H1 (cell line): ENCODE measurements at regions not wholly inside any gene's neighbourhood (a gene's known extent, or its start where the extent isn't known, plus 50 kb on each side); places are given as distances from the start of the nearest gene placed in this dataset.

Experiments
- CTCF ChIA-PET: fragments of 300-600 bp; sonication (Branson Sonifier 250); formaldehyde crosslinking; loops from one replicate; lab custom pipeline; 2021; ENCODE audit not compliant: partially characterized antibody; lab: Charles Lee
- POLR2A ChIA-PET: fragments of 300-600 bp; sonication (Branson Sonifier 250); formaldehyde crosslinking; loops from one replicate; lab custom pipeline; 2021; ENCODE audit warnings: inconsistent platforms; ENCODE audit not compliant: partially characterized antibody; lab: Charles Lee
- DNase-seq, 2 experiments: peaks; one replicate each; pipeline versions ENCODE4 v3.0.0 to v3.0.0-alpha.2; 2010 to 2022; ENCODE audit warnings: low spot score in 2 of 2, low read depth in 1 of 2, mixed read lengths in 1 of 2
- FAIRE-seq: peaks from 2 replicates; lab custom pipeline; 2011; peaks lifted over from hg19 to GRCh38; lab: Jason Lieb, UNC
- H2AFZ ChIP-seq: 2 replicates; pipeline ENCODE4 v1.8.1; 2012; ENCODE audit warnings: low read length, inconsistent platforms
- H2AK5ac ChIP-seq: 2 replicates; pipeline ENCODE4 v1.6.1; 2013; ENCODE audit warnings: low read depth, low read length
- H2BK120ac ChIP-seq: replicated peaks from 2 replicates; pipeline ENCODE3; 2013; ENCODE audit warnings: low read depth, low read length, inconsistent platforms
- H2BK12ac ChIP-seq: 2 replicates; pipeline ENCODE4 v1.6.1; 2013; ENCODE audit warnings: low read depth, low read length
- H2BK15ac ChIP-seq: 2 replicates; pipeline ENCODE4 v1.6.1; 2013; ENCODE audit warnings: low read length
- H2BK20ac ChIP-seq: 2 replicates; pipeline ENCODE4 v1.6.1; 2013; ENCODE audit warnings: low read length
- H2BK5ac ChIP-seq: 2 replicates; pipeline ENCODE4 v1.6.1; 2013; ENCODE audit warnings: low read depth, low read length
- H3K14ac ChIP-seq: 2 replicates; pipeline ENCODE4 v1.6.1; 2013; ENCODE audit warnings: inconsistent platforms; ENCODE audit not compliant: insufficient read length
- H3K18ac ChIP-seq: 2 replicates; pipeline ENCODE4 v1.6.1; 2013; ENCODE audit warnings: low read length; ENCODE audit errors: extremely low read depth
- H3K23ac ChIP-seq: 2 replicates; pipeline ENCODE4 v1.6.1; 2013; ENCODE audit warnings: inconsistent platforms; ENCODE audit not compliant: insufficient read length
- H3K23me2 ChIP-seq: 2 replicates; pipeline ENCODE4 v1.6.1; 2013; ENCODE audit warnings: low read depth, low read length
- H3K27ac ChIP-seq: 2 replicates; pipeline ENCODE4 v1.6.1; 2011; ENCODE audit warnings: low read depth, low read length, inconsistent platforms
- H3K27me3 ChIP-seq, 4 experiments: replicated peaks in 1 of 4; 1 replicate in 1 of 4; 2 replicates in 3 of 4; pipeline versions ENCODE4 v1.6.1 to v1.8.1; 2011 to 2013; ENCODE audit warnings: low read length in 3 of 4, mild to moderate bottlenecking in 3 of 4, inconsistent platforms in 2 of 4, mixed read lengths in 2 of 4, moderate library complexity in 1 of 4; ENCODE audit not compliant: control insufficient read depth in 3 of 4, insufficient read depth in 3 of 4; ENCODE audit errors: extremely low read depth in 1 of 4
- H3K36me3 ChIP-seq, 4 experiments: 2 replicates each; pipeline versions ENCODE4 v1.6.1 to v1.8.1; 2011 to 2013; ENCODE audit warnings: mild to moderate bottlenecking in 4 of 4, low read length in 3 of 4, moderate library complexity in 2 of 4, control low read depth in 1 of 4, inconsistent platforms in 1 of 4; ENCODE audit not compliant: insufficient read depth in 4 of 4, control insufficient read depth in 2 of 4
- H3K4ac ChIP-seq: replicated peaks from 2 replicates; pipeline ENCODE3; 2013; ENCODE audit warnings: low read length, low read depth, mixed read lengths, inconsistent platforms; ENCODE audit not compliant: insufficient read length
- H3K4me1 ChIP-seq, 4 experiments: replicated peaks in 1 of 4; 1 replicate in 1 of 4; 2 replicates in 3 of 4; pipeline versions ENCODE4 v1.6.1 to v1.8.1; 2011 to 2013; ENCODE audit warnings: low read length in 3 of 4, inconsistent platforms in 2 of 4, mixed read lengths in 1 of 4; ENCODE audit not compliant: insufficient read depth in 4 of 4, control insufficient read depth in 3 of 4
- H3K4me2 ChIP-seq, 2 experiments: 2 replicates each; pipeline versions ENCODE4 v1.6.1 to v1.8.1; 2011 to 2013; ENCODE audit warnings: low read depth in 2 of 2, low read length in 2 of 2, control low read depth in 1 of 2, inconsistent platforms in 1 of 2, mild to moderate bottlenecking in 1 of 2; ENCODE audit not compliant: insufficient read depth in 1 of 2
- H3K4me3 ChIP-seq, 4 experiments: fragments of 200-600, 300-600 bp in 1 of 4; sonication (generic), shearing (Covaris generic), sonication (Bioruptor Twin) in 1 of 4; 2 replicates each; pipeline versions ENCODE4 v1.5.1 to v1.8.1; 2011 to 2016; ENCODE audit warnings: low read length in 4 of 4, low read depth in 3 of 4, control low read depth in 2 of 4, inconsistent platforms in 2 of 4, mild to moderate bottlenecking in 2 of 4, mixed read lengths in 1 of 4, moderate library complexity in 1 of 4; ENCODE audit not compliant: insufficient read depth in 2 of 4; ENCODE audit errors: extremely low read depth in 1 of 4
- H3K56ac ChIP-seq: replicated peaks from 2 replicates; pipeline ENCODE3; 2013; ENCODE audit warnings: low read depth, mild to moderate bottlenecking, mixed read lengths, low read length, inconsistent platforms; ENCODE audit not compliant: insufficient read length
- H3K79me1 ChIP-seq: 2 replicates; pipeline ENCODE4 v1.6.1; 2013; ENCODE audit warnings: low read depth, low read length, control low read depth
- H3K79me2 ChIP-seq, 2 experiments: 2 replicates each; pipeline versions ENCODE4 v1.6.1 to v1.8.1; 2012 to 2013; ENCODE audit warnings: low read length in 2 of 2, mild to moderate bottlenecking in 2 of 2, inconsistent platforms in 1 of 2; ENCODE audit not compliant: insufficient read depth in 2 of 2, control insufficient read depth in 1 of 2
- H3K9ac ChIP-seq, 4 experiments: replicated peaks in 1 of 4; 1 replicate in 1 of 4; 2 replicates in 3 of 4; pipeline versions ENCODE4 v1.6.1 to v1.8.1; 2011 to 2013; ENCODE audit warnings: low read depth in 3 of 4, low read length in 3 of 4, control low read depth in 2 of 4, mild to moderate bottlenecking in 2 of 4, moderate library complexity in 2 of 4, inconsistent platforms in 1 of 4; ENCODE audit errors: extremely low read depth in 1 of 4
- H3K9me3 ChIP-seq, 2 experiments: 2 replicates each; pipeline versions ENCODE4 v1.6.1 to v1.8.1; 2012 to 2013; ENCODE audit warnings: mild to moderate bottlenecking in 2 of 2, moderate library complexity in 2 of 2, control low read depth in 1 of 2, inconsistent platforms in 1 of 2, low read depth in 1 of 2, low read length in 1 of 2, mixed read lengths in 1 of 2; ENCODE audit not compliant: insufficient read depth in 2 of 2
- H4K20me1 ChIP-seq, 2 experiments: replicated peaks in 1 of 2; 2 replicates each; pipeline versions ENCODE3 to v1.8.1; 2011 to 2013; ENCODE audit warnings: inconsistent platforms in 2 of 2, low read length in 2 of 2, mild to moderate bottlenecking in 1 of 2; ENCODE audit not compliant: insufficient read depth in 2 of 2, control insufficient read depth in 1 of 2
- H4K5ac ChIP-seq: 2 replicates; pipeline ENCODE4 v1.6.1; 2013; ENCODE audit warnings: low read length, low read depth, mixed read lengths, inconsistent platforms; ENCODE audit not compliant: insufficient read length
- H4K8ac ChIP-seq: 2 replicates; pipeline ENCODE4 v1.8.0; 2013; ENCODE audit warnings: mild to moderate bottlenecking, moderate library complexity, low read length, inconsistent platforms; ENCODE audit not compliant: insufficient read depth; ENCODE audit errors: extremely low read depth
- H4K91ac ChIP-seq: replicated peaks from 2 replicates; pipeline ENCODE3; 2013; ENCODE audit warnings: low read length, mixed read lengths, inconsistent platforms; ENCODE audit not compliant: insufficient read length
- ATF3 ChIP-seq: IDR thresholded peaks from 2 replicates; pipeline ENCODE4 v1.6.1; 2011; ENCODE audit warnings: low read depth, mild to moderate bottlenecking, low read length; ENCODE audit not compliant: insufficient read depth
- CBX8 ChIP-seq: fragments of 300-800, 300-1000 bp; sonication (generic); IDR thresholded peaks from 2 replicates; pipeline ENCODE4 v1.7.1; 2016; ENCODE audit warnings: low read depth, low read length, borderline replicate concordance
- CEBPB ChIP-seq: IDR thresholded peaks from 2 replicates; pipeline ENCODE4 v1.6.1; 2012; ENCODE audit warnings: low read depth, low read length
- USF2 ChIP-seq: IDR thresholded peaks from 2 replicates; pipeline ENCODE4 v1.6.1; 2011; ENCODE audit warnings: low read length, improper control_type of control experiment
- WGBS, 2 experiments: shearing (Covaris generic) in 1 of 2; methylation state at CpG; one replicate each; pipeline versions ENCODE4 v1.1.6 to v1.1.7; 2013 to 2015; ENCODE audit warnings: low lambda C conversion rate in 2 of 2, mixed read lengths in 2 of 2, inconsistent platforms in 1 of 2, low coverage in 1 of 2, missing lambda C conversion rate in 1 of 2; ENCODE audit not compliant: insufficient replicate concordance in 2 of 2, insufficient coverage in 1 of 2, insufficient read length in 1 of 2; ENCODE audit errors: extremely low coverage in 1 of 2, missing lambda C conversion rate in 1 of 2; 5-methylcytosine and 5-hydroxymethylcytosine counted together
- TF ChIP-seq, protein P1 (sequence below): IDR thresholded peaks from 2 replicates; pipeline ENCODE4 v1.6.1; 2012; ENCODE audit warnings: inconsistent platforms

GRCh38 chr5:103849934-103850333 lies 287.3 kb upstream of the NUDT12 start:
- H2BK120ac ChIP-seq = no peak overlapping the region
- H3K9me3 ChIP-seq = no peaks in the 10 kb centered on the region
- H3K18ac ChIP-seq = no peak overlapping the region
- no peak for TF ChIP-seq USF2
- TF ChIP-seq, protein P1, sequence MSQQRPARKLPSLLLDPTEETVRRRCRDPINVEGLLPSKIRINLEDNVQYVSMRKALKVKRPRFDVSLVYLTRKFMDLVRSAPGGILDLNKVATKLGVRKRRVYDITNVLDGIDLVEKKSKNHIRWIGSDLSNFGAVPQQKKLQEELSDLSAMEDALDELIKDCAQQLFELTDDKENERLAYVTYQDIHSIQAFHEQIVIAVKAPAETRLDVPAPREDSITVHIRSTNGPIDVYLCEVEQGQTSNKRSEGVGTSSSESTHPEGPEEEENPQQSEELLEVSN = no peak
- TF ChIP-seq ATF3 = no peak
- TF ChIP-seq CEBPB = no peak
- no peak for TF ChIP-seq CBX8
- no peaks in the 10 kb centered on the region for H4K20me1 ChIP-seq
- DNase-seq (no peak), FAIRE-seq (no peak)
- H3K27ac ChIP-seq = no peak overlapping the region
- no peak overlapping the region for H2BK15ac ChIP-seq
- no peak overlapping the region for H4K8ac ChIP-seq
- no peak overlapping the region for H3K4me3 ChIP-seq
- H3K79me1 ChIP-seq = no peaks in the 10 kb centered on the region
- CTCF ChIA-PET = interaction anchor here (0.9 to 1.6 kb wide), 5 partner anchors 13 to 158 kb away, joined by 3 to 6 read pairs (median 4); no protein-coding TSS in a partner anchor
- no peak overlapping the region for H3K4me2 ChIP-seq
- H3K36me3 ChIP-seq = no peaks in the 10 kb centered on the region
- H3K23ac ChIP-seq = no peak overlapping the region
- no peaks in the 10 kb centered on the region for H3K4me1 ChIP-seq
- no peak overlapping the region for H3K56ac ChIP-seq
- H2BK12ac ChIP-seq = no peak overlapping the region
- no peak overlapping the region for H4K5ac ChIP-seq
- 94% methylated on average over 3 of the region's 3 CpGs; no CpG with 5 or more reads in 1 of the 2 experiments for WGBS, 2 experiments
- no peak overlapping the region for H2AK5ac ChIP-seq
- H3K27me3 ChIP-seq = no peaks in the 10 kb centered on the region
- H3K9ac ChIP-seq = no peak overlapping the region
- no peak overlapping the region for H2AFZ ChIP-seq
- POLR2A ChIA-PET = no interaction called here
- H3K79me2 ChIP-seq = no peaks in the 10 kb centered on the region
- H4K91ac ChIP-seq = no peak overlapping the region
- no peak overlapping the region for H3K14ac ChIP-seq
- H3K23me2 ChIP-seq = no peaks in the 10 kb centered on the region
- no peak overlapping the region for H2BK5ac ChIP-seq
- H3K4ac ChIP-seq = no peak overlapping the region
- no peak overlapping the region for H2BK20ac ChIP-seq
